GM12891 (cell line): ENCODE measurements at regions not wholly inside any gene's neighbourhood (a gene's known extent, or its start where the extent isn't known, plus 50 kb on each side); places are given as distances from the start of the nearest gene placed in this dataset.

Experiments
- POLR2AphosphoS5 ChIP-seq: IDR thresholded peaks from 2 replicates; pipeline ENCODE4 v1.6.1; 2011; ENCODE audit warnings: low read depth, low read length, control low read depth
- POU2F2 ChIP-seq: IDR thresholded peaks from 2 replicates; pipeline ENCODE4 v1.6.1; 2011; ENCODE audit warnings: low read depth, mild to moderate bottlenecking, control low read depth, low read length, moderate library complexity
- TAF1 ChIP-seq: IDR thresholded peaks from 2 replicates; pipeline ENCODE4 v1.6.1; 2011; ENCODE audit warnings: low read depth, low read length, control low read depth

DNA sequence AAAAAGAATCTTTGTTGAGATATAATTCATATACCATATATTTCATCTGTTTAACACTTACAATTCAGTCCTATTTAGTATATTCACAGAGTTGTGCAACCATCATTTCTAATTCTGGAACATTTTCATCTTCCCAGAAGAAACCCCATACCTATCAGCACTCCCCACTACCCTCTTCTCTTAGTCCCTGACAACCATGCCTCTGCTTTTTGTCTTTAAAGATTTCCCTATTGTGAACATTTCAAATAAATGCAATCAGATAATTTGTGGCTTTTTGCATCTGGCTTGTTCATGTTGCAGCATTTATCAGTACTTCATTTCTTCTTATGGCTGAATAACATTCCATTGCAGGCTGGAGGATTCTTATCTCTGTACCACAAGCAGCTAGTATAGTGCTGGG, 305.9 kb upstream of the MEX3C start:
- TF ChIP-seq POLR2AphosphoS5 (no peak), POU2F2 (no peak), TAF1 (no peak)
